SK-N-SH (cell line): ENCODE measurements at regions not wholly inside any gene's neighbourhood (a gene's known extent, or its start where the extent isn't known, plus 50 kb on each side); places are given as distances from the start of the nearest gene placed in this dataset.

Experiments
- CTCF ChIA-PET: fragments of 300-600, 350-600 bp; formaldehyde crosslinking; extraction: SDS; loops from one replicate; lab custom pipeline; 2021; lab: Yijun Ruan, JAX
- POLR2A ChIA-PET: fragments of 350-600 bp; sonication (Branson Sonifier 250); formaldehyde crosslinking; extraction: SDS; loops from one replicate; lab custom pipeline; 2020; ENCODE audit warnings: antibody characterized with exemption, inconsistent platforms; lab: Yijun Ruan, JAX
- DNase-seq: peaks from one replicate; pipeline ENCODE4 v3.0.0; 2012
- H2AFZ ChIP-seq: fragments of 200-600 bp; sonication (generic); 2 replicates; pipeline ENCODE4 v1.8.1; 2016; ENCODE audit warnings: antibody characterized with exemption, mild to moderate bottlenecking, low read depth
- H3F3A ChIP-seq: fragments of 200-600 bp; sonication (generic); replicated peaks from 2 replicates; pipeline ENCODE3; 2016; ENCODE audit warnings: antibody characterized with exemption, mild to moderate bottlenecking; ENCODE audit not compliant: insufficient read depth
- H3K27ac ChIP-seq, 2 experiments: fragments of 200-500 bp in 1 of 2; fragments of 200-600 bp in 1 of 2; sonication (Bioruptor generic) in 1 of 2; sonication (generic), shearing (Covaris generic) in 1 of 2; 2 replicates each; pipeline versions ENCODE4 v1.5.1 to v1.6.1; 2014 to 2016; ENCODE audit warnings: low read depth in 2 of 2, inconsistent platforms in 1 of 2, low read length in 1 of 2, mild to moderate bottlenecking in 1 of 2, mixed read lengths in 1 of 2
- H3K27me3 ChIP-seq: fragments of 200-600 bp; sonication (generic), shearing (Covaris generic); 2 replicates; pipeline ENCODE4 v1.6.1; 2016; ENCODE audit warnings: mixed run types; ENCODE audit not compliant: insufficient read depth
- H3K36me3 ChIP-seq, 2 experiments: fragments of 200-500 bp in 1 of 2; fragments of 200-600 bp in 1 of 2; sonication (Bioruptor generic) in 1 of 2; sonication (generic) in 1 of 2; replicated peaks in 1 of 2; 2 replicates each; pipeline versions ENCODE3 to v1.5.1; 2014 to 2016; ENCODE audit warnings: low read length in 1 of 2, mild to moderate bottlenecking in 1 of 2; ENCODE audit not compliant: insufficient read depth in 2 of 2, control insufficient read depth in 1 of 2
- H3K4me1 ChIP-seq, 2 experiments: fragments of 200-500 bp in 1 of 2; fragments of 200-600 bp in 1 of 2; sonication (Bioruptor generic) in 1 of 2; sonication (generic), shearing (Covaris generic) in 1 of 2; 2 replicates each; pipeline versions ENCODE4 v1.5.1 to v1.6.1; 2014 to 2016; ENCODE audit warnings: low read depth in 1 of 2, low read length in 1 of 2, mixed run types in 1 of 2; ENCODE audit not compliant: insufficient read depth in 2 of 2, control insufficient read depth in 1 of 2
- H3K4me2 ChIP-seq: fragments of 200-600 bp; sonication (generic), shearing (Covaris generic); 2 replicates; pipeline ENCODE4 v1.6.1; 2017; ENCODE audit warnings: mixed run types
- H3K4me3 ChIP-seq, 2 experiments: fragments of 200-500 bp in 1 of 2; fragments of 200-600 bp in 1 of 2; sonication (Bioruptor generic) in 1 of 2; sonication (generic), shearing (Covaris generic) in 1 of 2; 2 replicates each; pipeline versions ENCODE4 v1.5.1 to v1.8.1; 2014 to 2016; ENCODE audit warnings: low read depth in 2 of 2, inconsistent platforms in 1 of 2, low read length in 1 of 2, mild to moderate bottlenecking in 1 of 2, mixed read lengths in 1 of 2, moderate library complexity in 1 of 2
- H3K79me2 ChIP-seq: fragments of 200-600 bp; sonication (generic); 2 replicates; pipeline ENCODE4 v1.8.1; 2017; ENCODE audit warnings: mild to moderate bottlenecking; ENCODE audit not compliant: insufficient read depth
- H3K9ac ChIP-seq: fragments of 200-600 bp; sonication (generic); 2 replicates; pipeline ENCODE4 v1.6.1; 2017; ENCODE audit warnings: mixed run types
- H3K9me2 ChIP-seq: fragments of 200-600 bp; sonication (generic); 2 replicates; pipeline ENCODE4 v1.6.1; 2017; ENCODE audit warnings: mixed run types
- H3K9me3 ChIP-seq: fragments of 200-600 bp; sonication (generic); 2 replicates; pipeline ENCODE4 v1.6.1; 2017; ENCODE audit warnings: mixed run types, mild to moderate bottlenecking, moderate library complexity
- H4K20me1 ChIP-seq: fragments of 200-600 bp; sonication (generic); 2 replicates; pipeline ENCODE4 v1.6.1; 2017; ENCODE audit warnings: mild to moderate bottlenecking, mixed run types; ENCODE audit not compliant: insufficient read depth
- CHD2 ChIP-seq: fragments of 150-350 bp; IDR thresholded peaks from 2 replicates; pipeline ENCODE4 v1.6.1; 2018; ENCODE audit warnings: low read length; ENCODE audit not compliant: partially characterized antibody
- EZH2phosphoT487 ChIP-seq: fragments of 200-600 bp; sonication (generic); IDR thresholded peaks from 2 replicates; pipeline ENCODE4 v1.6.1; 2017; ENCODE audit warnings: low read depth, mixed run types, mild to moderate bottlenecking, antibody characterized with exemption, moderate library complexity, borderline replicate concordance
- FOXJ3 ChIP-seq: sonication (generic); formaldehyde crosslinking; IDR thresholded peaks from 2 replicates; pipeline ENCODE4 v1.5.1; 2020; ENCODE audit warnings: mild to moderate bottlenecking, missing genetic modification reagents
- GABPA ChIP-seq: IDR thresholded peaks from 2 replicates; pipeline ENCODE4 v1.4.0; 2012; ENCODE audit warnings: low read depth, mild to moderate bottlenecking
- JUND ChIP-seq: IDR thresholded peaks from 2 replicates; pipeline ENCODE4 v1.4.0; 2012
- MAX ChIP-seq: IDR thresholded peaks from 2 replicates; pipeline ENCODE4 v1.4.0; 2012; ENCODE audit warnings: low read depth
- MEF2A ChIP-seq: IDR thresholded peaks from 2 replicates; pipeline ENCODE4 v1.4.0; 2012; ENCODE audit warnings: low read depth, borderline replicate concordance
- MXI1 ChIP-seq: IDR thresholded peaks from 2 replicates; pipeline ENCODE4 v1.6.1; 2012; ENCODE audit warnings: mild to moderate bottlenecking, low read depth, low read length, improper control_type of control experiment
- NFIC ChIP-seq: IDR thresholded peaks from 2 replicates; pipeline ENCODE4 v1.4.0; 2012; ENCODE audit warnings: borderline replicate concordance
- NRF1 ChIP-seq: IDR thresholded peaks from 2 replicates; pipeline ENCODE4 v1.6.1; 2012; ENCODE audit warnings: low read depth, mild to moderate bottlenecking, low read length
- POLR2AphosphoS5 ChIP-seq: IDR thresholded peaks from 2 replicates; pipeline ENCODE4 v1.6.1; 2012; ENCODE audit warnings: low read depth, low read length
- RCOR1 ChIP-seq: fragments of 150-350 bp; IDR thresholded peaks from 2 replicates; pipeline ENCODE4 v1.6.1; 2017; ENCODE audit warnings: antibody characterized with exemption, low read length
- RFX5 ChIP-seq: IDR thresholded peaks from 2 replicates; pipeline ENCODE4 v1.6.1; 2012; ENCODE audit warnings: mild to moderate bottlenecking, improper control_type of control experiment, low read length
- RXRA ChIP-seq: IDR thresholded peaks from 2 replicates; pipeline ENCODE4 v1.4.0; 2012; ENCODE audit warnings: low read depth, mild to moderate bottlenecking, borderline replicate concordance
- SMC3 ChIP-seq: IDR thresholded peaks from 2 replicates; pipeline ENCODE4 v1.6.1; 2012; ENCODE audit warnings: low read depth, low read length, improper control_type of control experiment
- TAF1 ChIP-seq: IDR thresholded peaks from 2 replicates; pipeline ENCODE4 v1.6.1; 2012; ENCODE audit warnings: low read depth, mild to moderate bottlenecking, low read length, moderate library complexity, borderline replicate concordance
- USF2 ChIP-seq: fragments of 150-350 bp; IDR thresholded peaks from 2 replicates; pipeline ENCODE4 v1.6.1; 2017; ENCODE audit warnings: antibody characterized with exemption, low read length, low read depth, borderline replicate concordance
- WGBS: methylation state at CpG from one replicate; pipeline ENCODE4 v1.1.6; 2017; ENCODE audit warnings: low lambda C conversion rate; 5-methylcytosine and 5-hydroxymethylcytosine counted together
- TF ChIP-seq, protein P1 (sequence below): IDR thresholded peaks from 2 replicates; pipeline ENCODE4 v1.4.0; 2012; ENCODE audit warnings: low read depth, borderline replicate concordance

GRCh38 chr3:34207002-34207401 lies 408.6 kb downstream of the PDCD6IP start:
- no peak for DNase-seq
- Histone ChIP-seq H3K4me1 (peaks cover 0 to 5% of the 10 kb centered on the region in 2 experiments; a peak in 2 of 4 replicates), H3K9me2 (no peaks in the 10 kb centered on the region), H4K20me1 (no peaks in the 10 kb centered on the region), H3K4me2 (no peak overlapping the region), H3F3A (no peaks in the 10 kb centered on the region), H3K27ac (no peak overlapping the region), H3K36me3 (no peaks in the 10 kb centered on the region), H3K4me3 (no peak overlapping the region), H3K27me3 (no peaks in the 10 kb centered on the region), H3K9ac (no peak overlapping the region), H3K79me2 (no peaks in the 10 kb centered on the region), H2AFZ (no peak overlapping the region), H3K9me3 (0 out of 2 replicates have a peak, but pooled peaks cover 3% of the 10 kb centered on the region)
- ChIA-PET CTCF (no interaction called here), POLR2A (no interaction called here)
- TF ChIP-seq SMC3: no peak
- TF ChIP-seq FOXJ3 (CRISPR knock-in tag): no peak
- TF ChIP-seq RXRA: no peak
- no peak for TF ChIP-seq TAF1
- TF ChIP-seq EZH2phosphoT487: no peak
- WGBS: 4% methylated on average over 2 of the region's 2 CpGs

DNA sequence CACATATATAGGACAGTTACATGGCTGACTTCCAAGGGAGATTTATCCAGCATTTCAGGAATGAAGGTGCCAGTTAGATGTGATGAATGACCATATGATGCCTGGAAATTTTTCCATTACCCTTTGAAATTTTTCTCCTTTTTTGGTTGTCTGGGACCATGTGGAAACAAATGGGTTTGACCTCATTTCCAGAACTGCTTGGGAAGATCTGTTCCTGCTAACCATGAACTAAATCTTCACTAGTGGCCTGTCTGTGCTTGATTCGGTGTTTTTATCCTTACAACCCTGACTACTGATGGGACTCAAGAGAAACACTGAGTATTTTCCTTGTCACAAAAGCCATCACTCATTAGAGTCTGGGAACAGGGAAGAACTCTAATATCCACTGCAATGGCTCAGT lies 409.4 kb downstream of the PDCD6IP start:
- TF ChIP-seq USF2 (no peak), RXRA (no peak), NFIC (no peak), GABPA (no peak), MXI1 (no peak), JUND (no peak), POLR2AphosphoS5 (no peak), RFX5 (no peak), RCOR1 (no peak), MEF2A (no peak), TAF1 (no peak), MAX (no peak), FOXJ3 (CRISPR knock-in tag) (no peak), CHD2 (no peak), EZH2phosphoT487 (no peak), NRF1 (no peak)
- TF ChIP-seq, protein P1, sequence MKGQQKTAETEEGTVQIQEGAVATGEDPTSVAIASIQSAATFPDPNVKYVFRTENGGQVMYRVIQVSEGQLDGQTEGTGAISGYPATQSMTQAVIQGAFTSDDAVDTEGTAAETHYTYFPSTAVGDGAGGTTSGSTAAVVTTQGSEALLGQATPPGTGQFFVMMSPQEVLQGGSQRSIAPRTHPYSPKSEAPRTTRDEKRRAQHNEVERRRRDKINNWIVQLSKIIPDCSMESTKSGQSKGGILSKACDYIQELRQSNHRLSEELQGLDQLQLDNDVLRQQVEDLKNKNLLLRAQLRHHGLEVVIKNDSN: no peak
- Histone ChIP-seq H3K36me3 (no peaks in the 10 kb centered on the region), H3K79me2 (no peaks in the 10 kb centered on the region), H4K20me1 (no peaks in the 10 kb centered on the region), H3K4me3 (no peak overlapping the region), H3K4me2 (no peak overlapping the region), H2AFZ (no peak overlapping the region), H3F3A (no peaks in the 10 kb centered on the region), H3K9me2 (no peaks in the 10 kb centered on the region), H3K4me1 (peaks cover 2 to 12% of the 10 kb centered on the region in 2 experiments; a peak in 2 of 4 replicates), H3K9ac (no peak overlapping the region), H3K27ac (no peak overlapping the region), H3K27me3 (no peaks in the 10 kb centered on the region), H3K9me3 (no peaks in the 10 kb centered on the region)
- CTCF ChIA-PET: no interaction called here
- no peak for DNase-seq
- 29% methylated on average over 1 of the region's 1 CpG for WGBS
- POLR2A ChIA-PET: no interaction called here
